Transverse colon (tissue), 4 donors: ENCODE measurements at regions not wholly inside any gene's neighbourhood (a gene's known extent, or its start where the extent isn't known, plus 50 kb on each side); places are given as distances from the start of the nearest gene placed in this dataset.

Experiments
- POLR2A ChIP-seq: fragments of 450-650 bp; IDR thresholded peaks from one replicate; pipeline ENCODE4 v1.6.1; 2016; ENCODE audit warnings: antibody characterized with exemption, mild to moderate bottlenecking, moderate library complexity
- POLR2AphosphoS5 ChIP-seq, 3 donors: sonication (generic); formaldehyde crosslinking; IDR thresholded peaks; one replicate each; pipeline ENCODE4 v1.6.1; 2016; ENCODE audit warnings: antibody characterized with exemption in 3 of 3
- TF ChIP-seq, protein P1 (sequence below), 5 experiments: fragments of 200-600 bp in 3 of 5; fragments of 450-650 bp in 2 of 5; sonication (generic) in 3 of 5; IDR thresholded peaks; 1 replicate in 2 of 5; 2 replicates in 3 of 5; pipeline ENCODE4 v1.5.1; 2016 to 2017; ENCODE audit warnings: antibody characterized with exemption in 5 of 5, inconsistent platforms in 3 of 5, mild to moderate bottlenecking in 2 of 5, moderate library complexity in 1 of 5

DNA sequence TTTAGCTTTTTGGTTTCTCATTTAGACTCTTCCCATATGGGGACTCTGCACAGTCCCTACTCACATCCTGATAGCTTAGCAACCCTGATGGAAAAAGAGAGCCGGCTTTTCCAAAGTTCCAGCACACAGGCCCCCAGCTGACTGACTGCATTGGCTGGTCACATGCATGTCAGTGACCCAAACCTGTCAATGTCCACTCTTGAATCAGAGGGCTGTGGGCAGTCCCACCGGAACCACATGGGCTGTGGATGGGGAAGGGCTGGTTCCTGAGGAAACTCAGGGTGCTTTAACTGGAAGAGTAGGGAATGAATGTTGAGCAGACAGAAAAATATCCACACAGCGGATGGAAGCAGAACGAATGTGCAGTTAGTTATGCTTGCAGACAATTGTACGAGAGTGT is 136.6 kb downstream of the NSG2 start:
- TF ChIP-seq, protein P1, sequence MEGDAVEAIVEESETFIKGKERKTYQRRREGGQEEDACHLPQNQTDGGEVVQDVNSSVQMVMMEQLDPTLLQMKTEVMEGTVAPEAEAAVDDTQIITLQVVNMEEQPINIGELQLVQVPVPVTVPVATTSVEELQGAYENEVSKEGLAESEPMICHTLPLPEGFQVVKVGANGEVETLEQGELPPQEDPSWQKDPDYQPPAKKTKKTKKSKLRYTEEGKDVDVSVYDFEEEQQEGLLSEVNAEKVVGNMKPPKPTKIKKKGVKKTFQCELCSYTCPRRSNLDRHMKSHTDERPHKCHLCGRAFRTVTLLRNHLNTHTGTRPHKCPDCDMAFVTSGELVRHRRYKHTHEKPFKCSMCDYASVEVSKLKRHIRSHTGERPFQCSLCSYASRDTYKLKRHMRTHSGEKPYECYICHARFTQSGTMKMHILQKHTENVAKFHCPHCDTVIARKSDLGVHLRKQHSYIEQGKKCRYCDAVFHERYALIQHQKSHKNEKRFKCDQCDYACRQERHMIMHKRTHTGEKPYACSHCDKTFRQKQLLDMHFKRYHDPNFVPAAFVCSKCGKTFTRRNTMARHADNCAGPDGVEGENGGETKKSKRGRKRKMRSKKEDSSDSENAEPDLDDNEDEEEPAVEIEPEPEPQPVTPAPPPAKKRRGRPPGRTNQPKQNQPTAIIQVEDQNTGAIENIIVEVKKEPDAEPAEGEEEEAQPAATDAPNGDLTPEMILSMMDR (IDR thresholded peaks at IDR 0.05), result no peak
- no peak for TF ChIP-seq POLR2AphosphoS5 (IDR thresholded peaks at IDR 0.05)
- TF ChIP-seq POLR2A, result no peak
